ENCODE measurements at regions not wholly inside any gene's neighbourhood (a gene's known extent, or its start where the extent isn't known, plus 50 kb on each side); places are given as distances from the start of the nearest gene placed in this dataset.
"Not testable (repeated sequence)": the region's sequence is repeated elsewhere in the genome, so short reads cannot be mapped to it uniquely, and the experiment has no call there.

- DNase-seq: no peak
Observed at GRCh38 chr7:152594801-152595200, 81.1 kb downstream of the XRCC2 start.

GRCh38 chr7:152591976-152592375 is 84.0 kb downstream of the XRCC2 start:
- no peak for DNase-seq

- no peak for DNase-seq
Observed at GRCh38 chr7:152590481-152590880, 85.5 kb downstream of the XRCC2 start.

- DNase-seq: not testable (repeated sequence)
Observed at GRCh38 chr7:152589821-152590220, 86.1 kb downstream of the XRCC2 start.

GRCh38 chr7:152588350-152588749 is 87.6 kb downstream of the XRCC2 start:
- DNase-seq: no peak

GRCh38 chr7:152587366-152587765 is 88.6 kb downstream of the XRCC2 start:
- DNase-seq: no peak

GRCh38 chr7:152583006-152583405 is 92.9 kb downstream of the XRCC2 start:
- DNase-seq: no peak

GRCh38 chr7:152579070-152579469 is 96.9 kb downstream of the XRCC2 start:
- no peak for DNase-seq

GRCh38 chr7:152577339-152577738 is 98.6 kb downstream of the XRCC2 start:
- DNase-seq: no peak

GRCh38 chr7:152574892-152575548 is 100.9 kb downstream of the XRCC2 start:
- DNase-seq: no peak

GRCh38 chr7:152573186-152573585 is 102.8 kb downstream of the XRCC2 start:
- not testable (repeated sequence) for DNase-seq

GRCh38 chr7:152572101-152572500 is 103.8 kb downstream of the XRCC2 start:
- DNase-seq: no peak

GRCh38 chr7:152571068-152571467 is 104.9 kb downstream of the XRCC2 start:
- no peak for DNase-seq

GRCh38 chr7:152568972-152569371 is 107.0 kb downstream of the XRCC2 start:
- DNase-seq: no peak

GRCh38 chr7:152565731-152566130 is 110.2 kb downstream of the XRCC2 start:
- DNase-seq: no peak

GRCh38 chr7:152564656-152565250 is 111.2 kb downstream of the XRCC2 start:
- no peak for DNase-seq

- no peak for DNase-seq
Observed at GRCh38 chr7:152556013-152556755, 119.8 kb downstream of the XRCC2 start.

GRCh38 chr7:152553671-152554317 is 118.0 kb upstream of the KMT2C start:
- DNase-seq: no peak

GRCh38 chr7:152551304-152552036 is 115.7 kb upstream of the KMT2C start:
- DNase-seq: no peak

- DNase-seq: no peak
Observed at GRCh38 chr7:152544971-152545619, 109.3 kb upstream of the KMT2C start.

- DNase-seq: no peak
Observed at GRCh38 chr7:152544481-152544927, 108.7 kb upstream of the KMT2C start.

- DNase-seq: no peak
Observed at GRCh38 chr7:152543799-152544198, 108.0 kb upstream of the KMT2C start.
